NCI-H510A (cell line): ENCODE measurements at regions not wholly inside any gene's neighbourhood (a gene's known extent, or its start where the extent isn't known, plus 50 kb on each side); places are given as distances from the start of the nearest gene placed in this dataset.

Source experiments
- DNase-seq: peaks from one replicate; lab custom pipeline; 2025; lab: John Stamatoyannopoulos, UW

GRCh38 chr3:94709249-94709902 lies 646.5 kb downstream of the NSUN3 start:
- no peak for DNase-seq

DNA sequence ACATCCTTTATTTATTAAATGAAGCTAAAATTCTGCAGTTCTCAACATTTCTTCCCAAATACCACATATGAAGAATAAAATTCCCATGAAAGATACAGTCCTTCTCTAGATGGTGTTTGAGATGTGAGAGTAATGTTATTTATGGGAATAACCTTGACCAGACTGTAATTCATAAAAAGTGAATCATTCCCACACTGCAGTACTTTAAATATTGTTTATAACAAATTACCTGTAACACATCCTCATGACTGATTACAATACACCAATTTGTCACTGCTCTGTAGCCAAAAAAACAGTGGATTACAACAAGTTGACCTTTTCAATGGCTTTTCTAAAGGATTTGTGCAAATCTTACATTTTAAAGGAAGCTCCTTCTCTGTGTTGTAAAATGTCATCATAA lies 651.3 kb downstream of the NSUN3 start:
- no peak for DNase-seq

GRCh38 chr3:94716326-94717018 lies 653.6 kb downstream of the NSUN3 start:
- DNase-seq, result no peak

- DNase-seq, result no peak
Observed at GRCh38 chr3:94734206-94734605, 671.3 kb downstream of the NSUN3 start.

- no peak for DNase-seq
Observed at GRCh38 chr3:94735354-94735753, 672.5 kb downstream of the NSUN3 start.

DNA sequence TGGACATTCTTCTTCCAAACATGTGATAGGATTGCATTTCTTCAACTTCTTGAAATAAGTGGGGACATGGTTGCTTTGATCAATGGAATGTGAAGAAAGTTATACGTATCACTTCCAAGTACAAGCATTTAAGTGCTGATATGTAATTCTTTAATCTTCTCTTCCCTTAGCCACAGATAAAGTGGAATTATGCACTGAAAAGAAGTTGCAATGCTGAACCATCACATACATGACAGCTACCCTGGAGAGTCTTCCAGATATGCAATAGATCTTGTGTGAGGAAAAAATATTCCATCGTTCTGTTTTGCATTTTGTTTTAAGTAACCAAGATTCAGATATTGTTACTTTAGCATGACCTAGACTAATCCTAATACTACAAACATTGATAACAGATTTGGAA lies 674.3 kb downstream of the NSUN3 start:
- no peak for DNase-seq

DNA sequence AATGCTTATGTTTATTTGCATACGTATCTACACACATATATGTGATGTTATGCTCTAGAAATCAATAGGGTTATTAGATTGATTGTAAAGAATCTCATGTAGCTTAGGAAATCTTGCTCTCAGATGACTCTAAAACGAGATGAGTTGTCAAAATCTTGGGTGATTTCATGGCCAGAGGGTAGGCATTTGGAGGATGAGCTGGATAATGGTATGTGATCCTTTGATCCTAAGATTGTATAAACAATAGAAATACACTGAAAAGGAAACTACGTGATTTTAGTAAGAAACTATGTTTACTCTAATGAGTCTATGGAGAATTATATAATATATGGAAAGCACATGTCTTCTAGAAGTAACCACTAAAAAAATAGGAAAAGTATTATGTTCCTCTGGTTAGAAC lies 676.6 kb downstream of the NSUN3 start:
- no peak for DNase-seq

GRCh38 chr3:94758751-94759150 lies 695.9 kb downstream of the NSUN3 start:
- DNase-seq, result no peak

DNA sequence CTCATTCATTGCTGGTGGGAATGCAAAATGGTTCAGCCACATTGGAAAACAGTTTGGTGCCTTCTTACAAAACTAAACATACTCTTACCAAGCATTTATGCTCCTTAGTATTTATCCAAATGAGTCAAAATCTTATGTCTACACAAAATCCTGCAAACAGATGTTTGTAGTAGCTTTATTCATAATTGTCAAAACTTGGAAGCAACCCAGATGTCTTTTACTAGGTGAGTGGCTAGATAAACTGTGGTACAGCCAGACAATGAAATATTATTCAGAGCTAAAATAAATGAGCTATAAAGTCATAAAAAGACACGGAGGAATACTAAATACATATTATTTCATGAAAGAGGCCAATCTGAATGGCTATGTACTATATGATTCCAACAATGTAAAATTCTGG lies 709.5 kb downstream of the NSUN3 start:
- no peak for DNase-seq

DNA sequence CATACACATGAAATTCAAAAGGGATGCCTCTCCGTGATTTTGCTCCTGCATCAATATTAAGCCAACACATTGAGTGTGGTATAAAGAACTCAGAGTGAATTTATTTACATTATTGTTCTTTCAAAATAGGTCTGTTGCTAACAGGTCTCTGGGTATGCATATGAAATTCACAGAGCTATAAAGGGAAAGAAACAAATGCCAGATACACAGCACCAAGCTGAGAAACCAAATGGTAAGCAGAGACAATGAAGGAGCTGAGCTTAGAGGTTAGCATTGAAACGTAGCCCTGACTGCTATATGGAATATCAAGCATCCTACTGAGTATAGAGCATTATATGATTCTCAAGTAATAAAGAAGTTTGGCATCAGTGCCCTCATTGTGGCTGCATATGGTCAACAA lies 712.9 kb downstream of the NSUN3 start:
- no peak for DNase-seq

DNA sequence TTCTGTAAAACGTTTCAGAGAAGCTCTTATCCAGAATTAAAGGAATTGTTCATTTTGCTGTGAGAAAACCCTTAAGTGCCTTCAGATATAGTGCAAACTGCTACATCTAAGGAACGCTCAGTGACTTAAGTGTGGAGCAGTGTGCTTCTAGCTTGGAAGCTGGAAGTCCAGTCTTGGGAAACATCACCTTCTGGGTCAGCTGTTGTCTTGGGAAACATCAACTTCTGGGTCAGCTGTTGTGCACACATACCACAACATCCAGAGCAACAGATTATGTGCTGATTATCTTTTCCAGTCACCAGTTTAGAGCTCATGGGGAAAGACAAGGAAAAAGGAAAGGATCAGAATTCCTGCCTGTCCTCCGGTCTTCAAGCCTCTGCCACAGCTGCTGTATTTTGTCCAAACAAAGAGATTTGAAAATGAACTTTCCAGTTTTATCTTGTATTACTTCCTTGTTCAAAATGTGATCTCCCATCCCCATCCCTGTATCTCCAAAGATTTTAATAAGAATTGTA lies 713.6 kb downstream of the NSUN3 start:
- no peak for DNase-seq

DNA sequence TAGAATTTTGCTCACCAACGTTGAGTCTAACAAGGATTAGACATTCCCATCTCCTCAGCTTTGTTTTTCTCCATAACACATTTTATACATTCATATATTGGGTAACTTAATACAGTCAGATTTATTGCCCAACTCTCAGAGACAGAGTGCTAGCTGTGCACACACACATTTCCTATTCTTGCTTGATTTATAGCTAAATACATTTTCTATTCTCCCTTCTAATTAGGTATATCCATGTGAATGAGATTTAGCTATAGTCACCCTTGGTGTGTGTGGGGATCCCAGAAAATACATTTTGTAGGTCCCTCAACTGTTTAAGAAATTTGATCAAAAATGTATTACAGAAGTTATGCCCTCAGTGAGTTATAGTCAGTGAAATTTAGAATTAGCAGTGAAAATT lies 715.4 kb downstream of the NSUN3 start:
- no peak for DNase-seq

DNA sequence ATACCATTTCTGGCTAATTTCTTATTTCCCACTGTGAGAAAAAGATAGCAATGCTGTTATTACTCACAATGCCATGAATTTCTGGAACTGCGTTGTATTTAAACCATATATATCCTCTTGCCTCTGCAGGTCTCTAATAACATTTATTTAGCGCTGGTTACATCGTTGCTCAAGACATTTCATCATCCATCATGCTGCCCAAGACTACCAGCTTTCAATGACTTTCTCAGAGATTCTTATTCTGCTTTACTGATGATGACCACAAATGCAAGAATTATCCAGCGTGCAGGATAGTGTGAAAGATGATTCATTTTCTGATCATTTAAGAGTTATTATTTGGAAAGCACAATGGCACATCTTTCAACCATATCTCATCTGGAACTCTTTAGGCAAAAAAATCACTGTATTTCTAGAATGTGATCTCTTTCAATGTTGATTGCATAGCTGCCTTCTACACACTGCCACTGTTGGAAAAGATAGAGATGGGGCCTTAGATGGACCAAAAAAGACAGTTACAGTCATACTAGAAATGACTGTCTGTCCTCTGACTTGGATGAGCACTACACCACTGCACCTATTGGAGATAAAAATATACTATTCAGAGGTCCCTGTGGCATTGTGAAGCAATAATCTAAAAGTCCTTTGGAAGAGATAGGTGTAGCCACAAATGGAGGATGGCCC lies 716.1 kb downstream of the NSUN3 start:
- DNase-seq, result no peak

GRCh38 chr3:94779699-94780098 lies 716.8 kb downstream of the NSUN3 start:
- DNase-seq, result no peak

DNA sequence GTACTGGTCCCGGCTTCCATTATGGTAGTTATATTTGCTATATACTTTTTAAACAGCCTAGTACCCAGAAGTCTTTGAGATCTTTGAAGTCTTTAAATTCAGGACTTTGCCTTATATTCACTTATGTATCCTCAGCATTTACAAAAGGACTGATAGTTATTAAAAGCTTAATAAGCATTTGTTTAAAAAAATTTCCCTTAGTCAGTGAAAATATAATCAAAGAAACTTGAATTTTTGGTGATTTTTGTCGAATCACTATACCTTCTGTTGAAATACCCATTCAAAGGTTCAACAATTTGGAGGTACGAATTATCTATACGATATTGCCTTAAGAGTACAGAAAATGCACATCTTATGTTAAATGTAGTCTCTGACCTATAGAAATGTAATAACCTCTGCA lies 721.4 kb downstream of the NSUN3 start:
- no peak for DNase-seq

- DNase-seq, result no peak
Observed at GRCh38 chr3:94787066-94787465, 724.2 kb downstream of the NSUN3 start.

DNA sequence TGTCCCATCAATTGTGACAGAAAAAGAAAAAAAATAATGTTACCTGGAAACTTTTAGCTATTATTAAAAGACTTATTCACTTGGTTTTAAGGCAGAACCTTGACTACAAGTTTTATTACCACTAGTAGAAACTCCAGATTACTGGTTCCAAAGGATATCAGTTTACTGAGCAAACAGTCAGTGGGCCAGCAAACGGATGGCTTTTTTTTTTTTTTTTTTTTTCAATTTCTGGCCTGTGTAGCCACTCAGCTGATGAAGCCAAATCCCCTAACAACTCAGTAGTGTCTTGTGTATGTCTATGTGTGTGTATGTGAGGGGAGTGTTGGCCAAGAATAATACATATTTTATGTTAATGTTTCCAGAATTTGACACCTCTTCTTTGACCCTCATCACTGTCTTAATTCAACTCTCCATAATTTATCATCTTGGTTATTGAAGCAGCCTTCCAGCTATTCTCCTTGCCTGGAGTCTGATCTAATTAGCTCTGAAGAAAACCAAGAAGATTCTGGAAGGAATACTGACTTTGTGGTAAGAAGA lies 724.9 kb downstream of the NSUN3 start:
- no peak for DNase-seq

DNA sequence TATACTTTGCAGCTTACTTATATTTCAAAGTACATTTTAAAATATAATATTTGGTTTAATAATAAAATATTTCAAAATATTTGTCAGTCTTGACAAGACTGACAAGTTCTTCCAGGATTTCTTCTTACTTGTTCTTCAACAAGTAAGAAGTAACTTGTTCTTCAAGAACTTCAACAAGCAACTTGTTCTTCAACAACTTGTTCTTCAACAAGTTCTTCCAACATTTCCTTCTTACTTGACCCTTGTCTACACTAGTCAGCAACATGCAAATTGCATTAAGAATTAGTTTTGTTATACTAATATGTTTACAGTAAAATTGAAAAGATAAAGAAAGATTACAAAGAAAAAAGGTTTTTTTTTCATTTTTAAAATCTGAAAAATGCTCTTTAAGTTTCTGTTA lies 731.7 kb downstream of the NSUN3 start:
- no peak for DNase-seq

DNA sequence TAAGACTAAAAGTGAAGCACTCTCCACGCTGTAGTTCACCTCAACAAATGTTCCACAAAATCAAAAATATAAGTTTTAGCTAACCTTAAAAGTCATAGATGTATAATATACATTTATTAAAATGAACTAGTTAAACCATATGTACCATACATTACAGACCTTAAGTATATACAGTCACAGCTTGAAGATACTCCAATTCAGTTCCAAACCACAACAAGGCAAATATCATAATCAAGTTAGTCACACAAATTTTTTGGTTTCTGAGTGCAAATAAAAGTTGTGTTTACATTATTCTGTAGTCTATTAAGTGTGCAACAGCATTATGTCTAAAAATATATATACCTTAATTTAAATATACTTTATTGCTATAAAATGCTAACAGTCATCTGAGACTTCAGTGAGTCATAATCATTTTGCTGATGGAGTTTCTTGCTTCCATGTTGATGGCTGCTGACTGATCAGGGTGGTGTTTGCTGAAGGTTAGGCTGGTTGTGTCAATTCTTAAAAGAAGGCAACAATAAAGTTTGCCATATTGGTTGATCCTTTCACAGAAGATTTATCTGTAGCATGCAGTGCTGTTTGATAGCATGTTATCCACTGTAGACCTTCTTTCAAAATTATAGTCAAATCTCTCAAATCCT lies 736.7 kb downstream of the NSUN3 start:
- no peak for DNase-seq

- peak; percentile 4 for DNase-seq
Observed at GRCh38 chr3:94811836-94812235, 749.0 kb downstream of the NSUN3 start.

DNA sequence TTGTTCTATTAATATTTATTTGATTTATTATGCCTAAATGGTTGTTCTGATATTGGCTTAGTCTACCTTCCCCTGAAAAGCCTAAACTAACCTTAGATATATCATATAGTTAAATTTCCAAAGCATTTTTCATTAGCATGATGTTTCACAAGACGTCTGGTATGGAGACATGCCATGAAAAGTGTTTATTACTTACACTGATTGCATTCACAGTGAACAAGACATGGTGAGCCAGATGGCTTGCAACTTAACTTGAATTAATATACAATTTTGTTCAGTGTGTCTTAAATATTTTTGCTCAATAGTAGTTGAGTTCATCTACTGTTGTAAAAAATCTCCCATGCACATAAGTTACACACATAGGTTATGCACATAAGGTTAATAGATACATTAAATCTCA lies 758.4 kb downstream of the NSUN3 start:
- DNase-seq, result no peak

DNA sequence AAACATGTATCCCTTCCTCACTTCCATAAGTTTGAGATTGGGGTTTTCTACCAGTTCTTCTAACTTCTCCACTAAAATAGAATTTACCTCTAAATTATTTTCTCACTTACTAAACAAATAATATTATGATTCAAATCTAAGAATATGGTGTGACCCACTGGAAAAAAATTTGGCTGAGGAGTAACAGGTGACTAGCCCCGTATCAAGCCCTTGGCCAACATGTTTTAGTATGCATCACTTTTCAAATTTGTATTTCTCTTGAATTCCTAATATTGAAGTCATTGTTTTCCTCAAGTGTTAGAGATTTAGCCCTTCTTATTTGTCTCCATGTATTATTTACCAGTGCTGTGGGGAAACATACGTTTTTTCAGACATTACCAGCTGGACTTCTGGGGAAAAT lies 759.4 kb downstream of the NSUN3 start:
- no peak for DNase-seq
